ENCODE measurements at regions not wholly inside any gene's neighbourhood (a gene's known extent, or its start where the extent isn't known, plus 50 kb on each side); places are given as distances from the start of the nearest gene placed in this dataset.

DNA sequence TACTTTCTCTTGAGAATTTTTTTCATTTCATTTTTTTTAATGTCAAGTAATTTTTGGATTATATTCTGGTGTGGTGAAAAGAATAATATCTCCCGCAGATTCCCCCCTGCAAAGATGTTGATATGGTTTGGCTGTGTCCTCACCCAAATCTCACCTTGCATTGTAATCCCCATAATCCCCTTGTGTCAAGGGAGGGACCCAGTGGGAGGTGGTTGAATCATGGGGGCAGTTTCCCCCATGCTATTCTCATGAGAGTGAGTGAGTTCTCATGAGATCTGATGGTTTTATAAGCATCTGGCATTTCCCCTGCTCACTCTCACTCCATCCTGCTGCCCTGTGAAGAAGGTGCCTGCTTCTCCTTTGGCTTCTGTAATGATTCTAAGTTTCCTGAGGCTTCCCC is 58.7 kb upstream of the PMEPA1 start:
- Histone ChIP-seq H3K9me3 (peaks cover 0 to 14% (median 11%) of the 10 kb centered on the region in 4 donors), H3K36me3 (no peaks in the 10 kb centered on the region), H3K4me3 (no peak overlapping the region), H3K4me1 (no peaks in the 10 kb centered on the region), H3K27me3 (no peaks in the 10 kb centered on the region), H3K27ac (replicated peaks in 1 of 4) (no peak overlapping the region)
- no peak for TF ChIP-seq EP300 (IDR thresholded peaks at IDR 0.05)
- no peak for TF ChIP-seq POLR2A (IDR thresholded peaks at IDR 0.05; ENCODE audit: low read depth)
- no peak for TF ChIP-seq POLR2AphosphoS5 (IDR thresholded peaks at IDR 0.05)
- TF ChIP-seq, protein P1, sequence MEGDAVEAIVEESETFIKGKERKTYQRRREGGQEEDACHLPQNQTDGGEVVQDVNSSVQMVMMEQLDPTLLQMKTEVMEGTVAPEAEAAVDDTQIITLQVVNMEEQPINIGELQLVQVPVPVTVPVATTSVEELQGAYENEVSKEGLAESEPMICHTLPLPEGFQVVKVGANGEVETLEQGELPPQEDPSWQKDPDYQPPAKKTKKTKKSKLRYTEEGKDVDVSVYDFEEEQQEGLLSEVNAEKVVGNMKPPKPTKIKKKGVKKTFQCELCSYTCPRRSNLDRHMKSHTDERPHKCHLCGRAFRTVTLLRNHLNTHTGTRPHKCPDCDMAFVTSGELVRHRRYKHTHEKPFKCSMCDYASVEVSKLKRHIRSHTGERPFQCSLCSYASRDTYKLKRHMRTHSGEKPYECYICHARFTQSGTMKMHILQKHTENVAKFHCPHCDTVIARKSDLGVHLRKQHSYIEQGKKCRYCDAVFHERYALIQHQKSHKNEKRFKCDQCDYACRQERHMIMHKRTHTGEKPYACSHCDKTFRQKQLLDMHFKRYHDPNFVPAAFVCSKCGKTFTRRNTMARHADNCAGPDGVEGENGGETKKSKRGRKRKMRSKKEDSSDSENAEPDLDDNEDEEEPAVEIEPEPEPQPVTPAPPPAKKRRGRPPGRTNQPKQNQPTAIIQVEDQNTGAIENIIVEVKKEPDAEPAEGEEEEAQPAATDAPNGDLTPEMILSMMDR (IDR thresholded peaks at IDR 0.05), result no peak
- no peak for DNase-seq (ENCODE audit: extremely low spot score)
- WGBS, result 100% methylated on average over 1 of the region's 1 CpG
- intact Hi-C loops (cut with DNase I), result no loop called here

DNA sequence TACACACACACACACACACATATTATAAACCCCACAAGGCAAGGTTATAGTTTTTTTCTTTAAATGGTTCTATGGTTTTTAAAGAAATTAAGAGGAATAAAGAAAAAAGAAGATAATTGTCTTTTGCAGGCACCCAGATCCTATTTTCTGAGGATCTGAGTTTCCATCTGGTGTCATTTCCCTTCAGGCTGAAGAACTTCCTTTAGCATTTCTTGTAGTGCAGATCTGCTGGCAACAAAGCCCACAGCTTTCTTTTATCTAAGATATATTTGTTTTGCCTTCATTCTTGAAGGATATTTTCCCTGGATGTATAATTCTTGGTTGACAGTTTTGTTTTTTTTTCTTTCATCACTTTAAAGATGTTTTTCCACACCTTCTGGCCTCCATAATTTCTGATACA is 57.6 kb upstream of the PMEPA1 start:
- intact Hi-C loops (cut with DNase I), result no loop called here
- Histone ChIP-seq H3K9me3 (peaks cover 0 to 14% (median 11%) of the 10 kb centered on the region in 4 donors), H3K27me3 (no peaks in the 10 kb centered on the region), H3K36me3 (no peaks in the 10 kb centered on the region), H3K4me3 (no peak overlapping the region), H3K4me1 (no peaks in the 10 kb centered on the region), H3K27ac (replicated peaks in 1 of 4) (no peak overlapping the region)
- TF ChIP-seq POLR2AphosphoS5 (IDR thresholded peaks at IDR 0.05), result no peak
- DNase-seq (ENCODE audit: extremely low spot score), result no peak

DNA sequence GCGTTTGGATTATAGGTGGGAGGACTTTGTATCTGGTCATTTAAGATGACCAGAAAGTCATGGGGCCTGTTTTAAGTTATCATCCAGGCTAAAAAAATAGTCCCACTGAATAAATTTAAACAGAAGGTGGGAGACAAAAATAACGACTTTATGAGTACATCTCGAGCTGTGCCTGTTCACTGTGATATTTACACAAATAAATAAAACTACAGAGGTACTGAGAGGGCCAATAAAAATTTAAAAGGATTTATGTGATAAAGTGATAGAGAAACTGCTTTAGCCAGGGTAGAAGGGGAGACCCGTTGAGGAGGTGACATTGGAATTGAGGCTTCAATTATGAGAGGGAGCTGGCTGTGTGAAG is 53.4 kb upstream of the PMEPA1 start:
- 85% methylated on average over 4 of the region's 4 CpGs for WGBS
- TF ChIP-seq POLR2A (IDR thresholded peaks at IDR 0.05; ENCODE audit: low read depth) (no peak), POLR2AphosphoS5 (IDR thresholded peaks at IDR 0.05) (no peak), EP300 (IDR thresholded peaks at IDR 0.05) (no peak)
- TF ChIP-seq, protein P1 (IDR thresholded peaks at IDR 0.05), result no peak
- Histone ChIP-seq H3K27ac (replicated peaks in 1 of 4) (no peak overlapping the region), H3K4me3 (no peak overlapping the region), H3K36me3 (no peaks in the 10 kb centered on the region), H3K9me3 (peaks cover 0 to 14% (median 11%) of the 10 kb centered on the region in 4 donors), H3K27me3 (no peaks in the 10 kb centered on the region), H3K4me1 (no peaks in the 10 kb centered on the region)
- intact Hi-C loops (cut with DNase I), result no loop called here
- DNase-seq (ENCODE audit: extremely low spot score), result no peak

DNA sequence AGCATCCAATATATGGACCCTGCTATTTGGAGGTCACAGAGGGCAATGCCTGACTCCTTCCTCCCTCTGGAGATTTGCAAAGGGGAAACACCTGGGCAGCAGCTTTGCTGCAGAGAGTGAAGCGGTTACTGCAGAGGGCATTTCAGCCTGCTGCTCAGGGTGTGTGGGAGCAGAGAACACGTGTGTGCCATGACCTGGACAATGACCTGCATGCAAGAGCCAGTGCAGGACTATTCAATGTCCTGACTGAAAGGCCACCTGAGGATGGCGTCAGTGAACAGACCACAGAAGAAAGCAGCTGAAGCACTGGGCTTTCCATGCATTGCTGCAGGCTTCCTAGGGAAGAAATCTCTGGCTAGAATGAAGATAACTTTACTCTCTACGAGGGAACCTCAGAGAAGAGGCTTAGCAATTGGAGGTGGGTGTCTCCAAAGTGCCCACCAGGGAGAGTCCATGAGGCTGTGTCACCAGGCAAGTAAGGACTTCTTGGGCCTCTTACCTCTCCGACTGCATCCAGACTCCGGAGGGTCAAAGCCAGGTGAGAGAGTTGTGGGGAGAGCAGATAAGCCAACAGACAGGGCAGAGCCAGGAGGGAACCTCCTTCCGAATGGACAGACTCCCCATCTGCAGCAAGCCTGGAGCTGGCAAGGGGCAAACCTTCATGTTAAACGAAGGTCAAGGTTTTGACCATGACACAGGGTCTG is 52.9 kb upstream of the PMEPA1 start:
- H3K36me3 ChIP-seq, result no peaks in the 10 kb centered on the region
- no peak overlapping the region for H3K4me3 ChIP-seq
- H3K27ac ChIP-seq (replicated peaks in 1 of 4), result no peak overlapping the region
- no peak for DNase-seq (ENCODE audit: extremely low spot score)
- peaks cover 0 to 14% (median 11%) of the 10 kb centered on the region in 4 donors for H3K9me3 ChIP-seq
- no peak for TF ChIP-seq EP300 (IDR thresholded peaks at IDR 0.05)
- TF ChIP-seq, protein P1 (IDR thresholded peaks at IDR 0.05), result no peak
- TF ChIP-seq POLR2A (IDR thresholded peaks at IDR 0.05; ENCODE audit: low read depth), result no peak
- no peak for TF ChIP-seq POLR2AphosphoS5 (IDR thresholded peaks at IDR 0.05)
- 83% methylated on average over 8 of the region's 8 CpGs for WGBS
- intact Hi-C loops (cut with DNase I), result no loop called here
- H3K27me3 ChIP-seq, result no peaks in the 10 kb centered on the region
- H3K4me1 ChIP-seq, result no peaks in the 10 kb centered on the region

DNA sequence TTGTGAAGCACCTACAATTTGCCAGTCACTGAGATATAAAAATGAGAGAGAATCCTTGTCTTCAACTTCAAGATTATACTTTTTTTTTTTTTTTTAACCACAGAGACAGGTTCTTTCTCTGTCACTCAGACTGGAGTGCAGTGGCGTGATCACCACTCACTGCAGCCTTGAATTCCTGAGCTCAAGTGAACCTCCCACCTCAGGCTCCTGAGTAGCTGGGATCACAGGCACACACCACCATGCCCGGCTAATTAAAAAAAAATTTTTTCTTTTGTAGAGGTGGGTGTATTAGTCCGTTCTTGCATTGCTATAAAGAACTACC is 51.6 kb upstream of the PMEPA1 start:
- Histone ChIP-seq H3K4me1 (no peaks in the 10 kb centered on the region), H3K9me3 (peaks cover 0 to 20% (median 14%) of the 10 kb centered on the region in 4 donors), H3K36me3 (no peaks in the 10 kb centered on the region), H3K4me3 (no peak overlapping the region), H3K27ac (replicated peaks in 1 of 4) (no peak overlapping the region), H3K27me3 (no peaks in the 10 kb centered on the region)
- TF ChIP-seq EP300 (IDR thresholded peaks at IDR 0.05), result no peak
- no peak for TF ChIP-seq POLR2AphosphoS5 (IDR thresholded peaks at IDR 0.05)
- TF ChIP-seq POLR2A (IDR thresholded peaks at IDR 0.05; ENCODE audit: low read depth), result no peak
- TF ChIP-seq, protein P1 (IDR thresholded peaks at IDR 0.05), result no peak
- intact Hi-C loops (cut with DNase I), result no loop called here
- 91% methylated on average over 3 of the region's 3 CpGs for WGBS
- DNase-seq (ENCODE audit: extremely low spot score), result no peak
